ENCODE measurements at regions not wholly inside any gene's neighbourhood (a gene's known extent, or its start where the extent isn't known, plus 50 kb on each side); places are given as distances from the start of the nearest gene placed in this dataset.

- no peak overlapping the region for H3K4me2 ChIP-seq
- H3K27me3 ChIP-seq (ENCODE audit: insufficient read depth) = no peaks in the 10 kb centered on the region
- H3K4me1 Mint-ChIP-seq = no peaks in the 10 kb centered on the region
- H4K20me1 ChIP-seq (replicated peaks; ENCODE audit: insufficient read depth) = no peaks in the 10 kb centered on the region
- no peaks in the 10 kb centered on the region for H3K27me3 Mint-ChIP-seq (ENCODE audit: insufficient read depth, low read depth, poor library complexity)
- DNase-seq (ENCODE audit: low spot score) (no peak), ATAC-seq (no peak)
- no peaks in the 10 kb centered on the region for H3K36me3 ChIP-seq (ENCODE audit: insufficient read depth)
- no peaks in the 10 kb centered on the region for H3K4me1 ChIP-seq (ENCODE audit: insufficient read depth)
- no peak overlapping the region for H3K4me3 ChIP-seq
- no peaks in the 10 kb centered on the region for H3K9me3 Mint-ChIP-seq
- H2AFZ ChIP-seq = peak overlapping the region; percentile 64; the same call in 1 of the 2 replicates
- H3K36me3 Mint-ChIP-seq (ENCODE audit: low read depth) = no peaks in the 10 kb centered on the region
- no peak overlapping the region for H3K4me3 Mint-ChIP-seq
- no peaks in the 10 kb centered on the region for H3F3A ChIP-seq (replicated peaks; ENCODE audit: low read depth)
- H3K79me2 ChIP-seq (replicated peaks; ENCODE audit: insufficient read depth) = no peaks in the 10 kb centered on the region
- H3K9me2 ChIP-seq (ENCODE audit: insufficient read depth) = no peaks in the 10 kb centered on the region
- no peak overlapping the region for H3K27ac ChIP-seq (ENCODE audit: low read depth)
- H3K27ac Mint-ChIP-seq = no peak overlapping the region
- TF ChIP-seq NANOG (IDR thresholded peaks at IDR 0.05; ENCODE audit: borderline replicate concordance) (no peak), ZNF331 (CRISPR knock-in tag; IDR thresholded peaks at IDR 0.05; ENCODE audit: low read depth) (no peak), EZH2phosphoT487 (IDR thresholded peaks at IDR 0.05; ENCODE audit: unreplicated experiment) (no peak), EZH2 (IDR thresholded peaks at IDR 0.05; ENCODE audit: low read depth, unreplicated experiment) (no peak), POLR2AphosphoS5 (IDR thresholded peaks at IDR 0.05; ENCODE audit: low read depth) (no peak)
- TF ChIP-seq, protein P1, sequence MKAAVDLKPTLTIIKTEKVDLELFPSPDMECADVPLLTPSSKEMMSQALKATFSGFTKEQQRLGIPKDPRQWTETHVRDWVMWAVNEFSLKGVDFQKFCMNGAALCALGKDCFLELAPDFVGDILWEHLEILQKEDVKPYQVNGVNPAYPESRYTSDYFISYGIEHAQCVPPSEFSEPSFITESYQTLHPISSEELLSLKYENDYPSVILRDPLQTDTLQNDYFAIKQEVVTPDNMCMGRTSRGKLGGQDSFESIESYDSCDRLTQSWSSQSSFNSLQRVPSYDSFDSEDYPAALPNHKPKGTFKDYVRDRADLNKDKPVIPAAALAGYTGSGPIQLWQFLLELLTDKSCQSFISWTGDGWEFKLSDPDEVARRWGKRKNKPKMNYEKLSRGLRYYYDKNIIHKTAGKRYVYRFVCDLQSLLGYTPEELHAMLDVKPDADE (IDR thresholded peaks at IDR 0.05) = no peak
These were observed 127.4 kb upstream of the SFRP2 start for GRCh38 chr4:153916273-153916755.

DNA sequence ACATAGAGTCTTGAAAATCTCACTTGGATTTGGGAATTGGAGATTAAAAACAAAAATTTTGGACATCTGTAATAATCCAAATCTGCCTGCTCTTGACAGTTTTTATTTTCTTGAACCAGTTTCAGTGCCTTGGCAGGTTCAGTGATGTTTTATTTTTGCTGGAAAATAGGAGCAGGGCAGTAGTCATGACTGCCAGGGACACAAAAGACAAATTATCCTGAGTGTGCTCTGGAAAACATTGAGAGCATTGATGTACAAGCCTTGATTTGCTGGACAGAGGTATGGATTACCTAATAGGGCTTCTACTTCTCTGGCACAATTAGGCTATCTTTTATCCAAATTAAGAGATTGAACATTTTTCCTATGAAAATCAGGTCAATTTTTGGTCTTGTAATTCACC lies 123.4 kb upstream of the SFRP2 start:
- ATAC-seq (no peak), DNase-seq (ENCODE audit: low spot score) (no peak)
- no peak overlapping the region for H3K4me3 Mint-ChIP-seq
- H3K4me1 Mint-ChIP-seq = peaks cover 13% of the 10 kb centered on the region
- H3K27me3 Mint-ChIP-seq (ENCODE audit: insufficient read depth, low read depth, poor library complexity) = no peaks in the 10 kb centered on the region
- no peaks in the 10 kb centered on the region for H4K20me1 ChIP-seq (replicated peaks; ENCODE audit: insufficient read depth)
- H3K9me3 Mint-ChIP-seq = no peaks in the 10 kb centered on the region
- no peaks in the 10 kb centered on the region for H3K36me3 ChIP-seq (ENCODE audit: insufficient read depth)
- H3K79me2 ChIP-seq (replicated peaks; ENCODE audit: insufficient read depth) = no peaks in the 10 kb centered on the region
- H3K9me2 ChIP-seq (ENCODE audit: insufficient read depth) = no peaks in the 10 kb centered on the region
- H3K4me1 ChIP-seq (ENCODE audit: insufficient read depth) = peaks cover 8% of the 10 kb centered on the region; the same call in 1 of the 2 replicates
- H3K4me3 ChIP-seq = no peak overlapping the region
- H3K4me2 ChIP-seq = no peak overlapping the region
- H3K27me3 ChIP-seq (ENCODE audit: insufficient read depth) = no peaks in the 10 kb centered on the region
- H3K27ac Mint-ChIP-seq = no peak overlapping the region
- no peaks in the 10 kb centered on the region for H3F3A ChIP-seq (replicated peaks; ENCODE audit: low read depth)
- no peak overlapping the region for H2AFZ ChIP-seq
- H3K36me3 Mint-ChIP-seq (ENCODE audit: low read depth) = no peaks in the 10 kb centered on the region
- no peak overlapping the region for H3K27ac ChIP-seq (ENCODE audit: low read depth)
- TF ChIP-seq JUNB (IDR thresholded peaks at IDR 0.05; ENCODE audit: unreplicated experiment) (no peak), CREB1 (CRISPR knock-in tag; IDR thresholded peaks at IDR 0.05; ENCODE audit: low read depth) (no peak), STAT1 (IDR thresholded peaks at IDR 0.05; ENCODE audit: unreplicated experiment) (no peak), NANOG (IDR thresholded peaks at IDR 0.05; ENCODE audit: borderline replicate concordance) (no peak), ZNF114 (CRISPR knock-in tag; IDR thresholded peaks at IDR 0.05) (no peak), ZNF331 (CRISPR knock-in tag; IDR thresholded peaks at IDR 0.05; ENCODE audit: low read depth) (no peak), EZH2 (IDR thresholded peaks at IDR 0.05; ENCODE audit: low read depth, unreplicated experiment) (no peak)
- TF ChIP-seq, protein P2, sequence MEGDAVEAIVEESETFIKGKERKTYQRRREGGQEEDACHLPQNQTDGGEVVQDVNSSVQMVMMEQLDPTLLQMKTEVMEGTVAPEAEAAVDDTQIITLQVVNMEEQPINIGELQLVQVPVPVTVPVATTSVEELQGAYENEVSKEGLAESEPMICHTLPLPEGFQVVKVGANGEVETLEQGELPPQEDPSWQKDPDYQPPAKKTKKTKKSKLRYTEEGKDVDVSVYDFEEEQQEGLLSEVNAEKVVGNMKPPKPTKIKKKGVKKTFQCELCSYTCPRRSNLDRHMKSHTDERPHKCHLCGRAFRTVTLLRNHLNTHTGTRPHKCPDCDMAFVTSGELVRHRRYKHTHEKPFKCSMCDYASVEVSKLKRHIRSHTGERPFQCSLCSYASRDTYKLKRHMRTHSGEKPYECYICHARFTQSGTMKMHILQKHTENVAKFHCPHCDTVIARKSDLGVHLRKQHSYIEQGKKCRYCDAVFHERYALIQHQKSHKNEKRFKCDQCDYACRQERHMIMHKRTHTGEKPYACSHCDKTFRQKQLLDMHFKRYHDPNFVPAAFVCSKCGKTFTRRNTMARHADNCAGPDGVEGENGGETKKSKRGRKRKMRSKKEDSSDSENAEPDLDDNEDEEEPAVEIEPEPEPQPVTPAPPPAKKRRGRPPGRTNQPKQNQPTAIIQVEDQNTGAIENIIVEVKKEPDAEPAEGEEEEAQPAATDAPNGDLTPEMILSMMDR (conservative IDR thresholded peaks at IDR 0.05; ENCODE audit: low read depth in 2 of 2) = no peak
- TF ChIP-seq, protein P3, sequence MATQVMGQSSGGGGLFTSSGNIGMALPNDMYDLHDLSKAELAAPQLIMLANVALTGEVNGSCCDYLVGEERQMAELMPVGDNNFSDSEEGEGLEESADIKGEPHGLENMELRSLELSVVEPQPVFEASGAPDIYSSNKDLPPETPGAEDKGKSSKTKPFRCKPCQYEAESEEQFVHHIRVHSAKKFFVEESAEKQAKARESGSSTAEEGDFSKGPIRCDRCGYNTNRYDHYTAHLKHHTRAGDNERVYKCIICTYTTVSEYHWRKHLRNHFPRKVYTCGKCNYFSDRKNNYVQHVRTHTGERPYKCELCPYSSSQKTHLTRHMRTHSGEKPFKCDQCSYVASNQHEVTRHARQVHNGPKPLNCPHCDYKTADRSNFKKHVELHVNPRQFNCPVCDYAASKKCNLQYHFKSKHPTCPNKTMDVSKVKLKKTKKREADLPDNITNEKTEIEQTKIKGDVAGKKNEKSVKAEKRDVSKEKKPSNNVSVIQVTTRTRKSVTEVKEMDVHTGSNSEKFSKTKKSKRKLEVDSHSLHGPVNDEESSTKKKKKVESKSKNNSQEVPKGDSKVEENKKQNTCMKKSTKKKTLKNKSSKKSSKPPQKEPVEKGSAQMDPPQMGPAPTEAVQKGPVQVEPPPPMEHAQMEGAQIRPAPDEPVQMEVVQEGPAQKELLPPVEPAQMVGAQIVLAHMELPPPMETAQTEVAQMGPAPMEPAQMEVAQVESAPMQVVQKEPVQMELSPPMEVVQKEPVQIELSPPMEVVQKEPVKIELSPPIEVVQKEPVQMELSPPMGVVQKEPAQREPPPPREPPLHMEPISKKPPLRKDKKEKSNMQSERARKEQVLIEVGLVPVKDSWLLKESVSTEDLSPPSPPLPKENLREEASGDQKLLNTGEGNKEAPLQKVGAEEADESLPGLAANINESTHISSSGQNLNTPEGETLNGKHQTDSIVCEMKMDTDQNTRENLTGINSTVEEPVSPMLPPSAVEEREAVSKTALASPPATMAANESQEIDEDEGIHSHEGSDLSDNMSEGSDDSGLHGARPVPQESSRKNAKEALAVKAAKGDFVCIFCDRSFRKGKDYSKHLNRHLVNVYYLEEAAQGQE (IDR thresholded peaks at IDR 0.05; ENCODE audit: unreplicated experiment) = no peak
